Stimulated activated naive CD8-positive, alpha-beta T cell treated with anti-CD3 and anti-CD28 coated beads, Interleukin-15, Interleukin-2, amounts not matched to agents 100 U/mL and 50 U/mL, for 24 hours (primary cell): ENCODE measurements at regions not wholly inside any gene's neighbourhood (a gene's known extent, or its start where the extent isn't known, plus 50 kb on each side); places are given as distances from the start of the nearest gene placed in this dataset.
A peak's percentile ranks its signal among the peaks of the same experiment; 100 is the strongest.
"Not testable (repeated sequence)": the region's sequence is repeated elsewhere in the genome, so short reads cannot be mapped to it uniquely, and the experiment has no call there.

ENCODE experiments used
- ATAC-seq: fragments of 150-1000 bp; cut with Tn5 transposase; one replicate; pipeline ENCODE4 v1.10.0; 2021
- DNase-seq: peaks from one replicate; pipeline ENCODE4 v3.0.0; 2021

DNA sequence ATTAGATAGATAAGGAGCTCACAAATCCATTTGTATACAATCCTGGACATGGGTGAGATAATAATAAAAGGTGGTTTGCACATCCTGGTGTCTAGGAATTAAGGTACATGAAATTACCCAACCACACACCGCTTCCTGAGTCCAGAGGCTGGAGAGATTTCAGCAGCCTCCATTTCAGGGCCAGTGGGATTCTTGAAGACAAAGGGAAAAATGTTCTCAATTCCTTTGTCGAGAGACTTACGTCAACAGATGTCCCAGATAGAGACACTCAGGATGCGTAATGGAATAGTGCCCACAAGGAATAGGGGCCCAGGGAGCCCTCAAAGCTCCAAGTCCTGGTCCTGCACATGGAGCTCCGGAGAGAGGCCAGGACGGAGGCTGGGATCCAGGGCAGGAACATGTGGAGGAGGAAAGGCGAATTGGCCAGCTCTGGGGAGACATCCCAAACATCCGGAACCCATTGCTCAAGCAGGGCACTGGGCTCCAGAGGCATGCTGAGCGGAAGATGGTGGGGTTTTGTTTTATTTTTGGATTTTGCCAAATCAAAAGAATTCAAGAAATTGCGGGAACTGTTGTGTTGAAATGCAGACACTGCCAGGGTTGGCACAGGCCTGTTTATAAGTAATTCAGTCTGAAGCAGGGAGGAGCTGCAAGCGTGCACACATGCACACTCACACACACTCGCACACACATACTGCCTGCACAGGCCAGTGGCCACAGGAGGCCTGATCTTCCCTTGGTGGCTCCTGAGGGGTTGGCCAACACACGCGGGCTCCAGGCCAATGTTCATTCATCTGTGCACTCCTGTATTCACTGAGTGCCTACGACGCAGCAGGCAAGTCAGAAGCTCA lies 97.2 kb downstream of the NOG start:
- no peak for ATAC-seq
- DNase-seq, result no peak

DNA sequence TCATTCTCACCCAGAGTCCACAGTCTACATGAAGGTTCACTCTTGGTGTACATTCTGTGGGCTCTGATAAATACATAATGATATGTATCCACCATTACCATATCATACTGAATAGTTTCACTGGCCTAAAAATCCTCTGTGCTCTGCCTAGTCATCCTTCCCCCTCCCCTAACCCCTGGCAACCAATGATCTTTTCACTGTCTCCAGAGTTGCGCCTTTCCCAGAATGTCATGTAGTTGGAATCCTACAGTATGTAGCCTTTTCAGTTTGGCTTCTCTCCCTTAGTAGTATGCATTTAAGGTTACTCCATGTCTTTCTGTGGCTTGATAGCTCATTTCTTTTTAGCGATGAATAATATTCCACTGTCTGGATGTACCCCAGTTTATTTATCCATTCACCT lies 101.3 kb downstream of the NOG start:
- no peak for DNase-seq
- no peak for ATAC-seq

- DNase-seq (no peak), ATAC-seq (no peak)
These were observed 103.7 kb downstream of the NOG start for GRCh38 chr17:56697190-56697589.

DNA sequence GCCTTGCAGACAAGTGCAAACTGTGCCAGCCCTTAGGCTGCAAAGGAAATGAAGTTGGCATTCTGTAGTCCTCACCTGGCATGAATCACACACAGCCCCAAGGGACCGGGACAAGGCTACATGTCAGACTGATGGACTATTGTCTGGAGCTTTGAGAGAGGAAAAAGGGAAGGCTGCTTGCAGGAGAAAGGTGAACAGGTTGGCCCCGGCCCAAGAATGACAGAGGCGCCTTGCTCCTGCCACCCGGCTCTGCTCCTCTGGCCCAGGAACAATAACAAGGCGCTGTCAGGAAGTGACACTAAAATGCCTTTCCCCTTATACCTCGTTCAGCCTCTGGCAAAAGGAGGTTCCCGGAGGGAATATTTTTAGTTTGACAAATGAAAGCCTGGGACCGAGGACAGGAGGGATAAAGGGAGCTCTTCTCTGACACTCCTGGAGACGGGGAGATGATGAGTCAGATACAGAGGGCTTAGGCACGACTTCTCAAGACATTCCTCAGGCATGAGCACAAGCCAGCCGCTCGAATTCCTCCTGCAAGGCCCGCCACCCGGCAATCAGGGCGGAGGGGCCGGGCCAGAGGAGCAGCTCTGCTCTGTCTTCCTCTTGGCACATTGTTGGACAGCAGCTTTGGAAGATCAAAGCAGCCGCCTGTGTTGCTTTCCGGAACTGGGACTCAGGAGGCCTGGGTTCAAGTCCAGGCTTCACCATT lies 105.8 kb downstream of the NOG start:
- DNase-seq (no peak), ATAC-seq (no peak)

GRCh38 chr17:56700919-56701420 lies 107.5 kb downstream of the NOG start:
- ATAC-seq, result no peak
- no peak for DNase-seq

- ATAC-seq, result no peak
These were observed 114.1 kb downstream of the NOG start for GRCh38 chr17:56707312-56708219.

DNA sequence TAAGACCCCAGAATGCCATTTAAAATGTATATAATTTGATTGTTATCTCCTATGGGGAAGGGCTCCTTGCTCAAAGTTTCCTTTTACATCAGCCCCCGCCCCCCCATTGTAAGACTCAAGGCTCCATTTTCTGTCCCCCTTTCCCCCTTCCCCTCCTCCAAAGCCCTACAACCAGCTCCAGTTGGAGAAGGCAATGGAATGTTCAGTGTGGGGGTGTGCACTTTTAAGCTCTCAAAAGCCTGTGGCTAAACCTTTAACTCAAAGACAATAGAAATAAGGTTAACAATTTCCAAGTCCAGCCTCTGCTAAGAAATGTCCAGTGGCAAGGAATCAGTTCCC lies 114.7 kb downstream of the NOG start:
- ATAC-seq (no peak), DNase-seq (no peak)

More at GRCh38 chr17:56707312-56708219, 114.1 kb downstream of the NOG start:
- DNase-seq, result no peak

DNA sequence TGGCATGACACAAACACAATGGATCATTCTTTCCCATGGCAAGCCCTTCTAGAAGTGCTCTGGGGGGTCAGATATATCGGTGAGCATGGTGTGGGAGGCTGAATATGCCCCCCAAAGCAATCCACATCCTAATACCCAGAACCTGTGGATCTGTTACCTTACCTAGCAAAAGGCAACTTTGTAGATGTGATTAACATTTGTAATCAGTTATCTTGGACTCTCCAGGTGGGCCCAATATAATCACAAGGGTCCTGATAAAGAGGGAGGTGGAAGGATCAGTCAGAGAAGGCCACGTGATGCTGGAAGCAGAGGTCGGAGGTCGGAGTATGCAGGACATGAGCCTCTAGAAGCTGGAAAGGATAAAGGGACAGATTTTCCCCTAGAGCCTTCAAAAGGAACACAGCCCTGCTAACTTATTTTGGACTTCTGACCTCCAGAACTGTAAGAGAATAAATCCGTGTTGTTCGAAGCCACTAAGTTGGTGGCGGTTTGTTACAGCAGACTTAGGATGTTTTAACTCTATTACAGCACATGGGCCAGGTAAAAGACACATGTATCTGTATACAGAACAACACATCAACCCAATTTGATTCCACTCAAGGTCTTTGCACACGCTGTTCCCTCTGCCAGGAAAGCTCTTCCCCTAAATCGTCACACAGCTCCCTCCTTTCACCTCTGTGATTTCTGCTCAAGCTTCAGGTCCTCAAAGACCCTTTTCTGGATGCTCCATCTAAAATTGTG lies 115.3 kb downstream of the NOG start:
- DNase-seq, result no peak
- no peak for ATAC-seq

DNA sequence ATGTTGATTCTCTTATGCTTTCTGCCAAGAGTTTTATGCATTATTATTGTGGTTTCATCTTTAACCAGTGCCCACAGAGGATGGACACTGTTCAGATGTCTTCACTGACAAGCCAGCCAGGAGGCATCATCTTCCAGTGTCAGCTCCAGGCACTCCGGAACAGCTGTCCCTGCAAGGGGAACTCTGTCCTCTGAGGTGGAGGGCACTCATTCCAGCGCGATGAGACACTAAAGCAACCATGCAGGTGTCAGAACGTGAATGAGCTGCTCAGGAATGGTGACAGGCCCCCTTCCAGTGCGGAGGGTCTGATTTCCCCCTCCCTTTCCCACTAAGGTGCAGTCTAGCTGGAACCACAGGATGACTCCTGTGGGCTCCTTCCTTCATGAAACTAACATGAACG lies 117.5 kb downstream of the NOG start:
- DNase-seq (no peak), ATAC-seq (no peak)

DNA sequence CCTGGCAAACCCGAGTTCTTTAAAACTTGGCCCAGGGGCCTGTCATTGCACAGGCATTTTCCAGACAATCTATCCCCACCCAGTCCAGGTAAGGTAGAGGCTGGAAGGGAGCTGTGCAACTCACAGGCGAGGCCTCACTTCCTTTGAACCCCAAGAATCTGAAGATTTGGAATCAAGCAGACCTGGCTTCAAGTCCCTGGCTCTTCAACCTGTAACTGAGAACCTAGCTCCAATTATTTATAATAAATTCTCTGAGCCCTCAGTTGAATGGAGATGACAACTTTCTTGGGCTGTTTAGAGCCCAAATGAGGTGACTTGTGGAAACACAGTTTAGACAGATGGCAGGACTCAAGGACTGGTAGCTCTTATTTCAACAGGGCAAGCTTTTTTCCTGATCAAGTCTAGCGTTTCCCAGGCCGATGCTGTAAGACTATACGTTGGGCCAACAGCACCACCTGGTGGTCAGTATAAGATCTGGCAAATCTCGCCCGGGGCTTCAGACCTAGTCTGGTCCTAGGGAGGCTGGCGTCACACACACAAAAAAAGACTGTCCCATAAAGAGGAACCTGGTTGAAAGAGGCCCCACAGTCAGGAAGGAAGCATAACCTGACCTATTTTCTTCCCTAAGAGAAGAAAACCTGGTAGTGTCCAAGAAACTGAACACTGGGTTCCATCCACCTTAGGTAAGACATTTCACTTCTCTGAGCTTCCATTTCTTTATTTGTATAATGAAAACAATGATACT lies 117.9 kb downstream of the C17orf67 start:
- DNase-seq (peak; percentile 80), ATAC-seq (peak; percentile 89)

- ATAC-seq (no peak), DNase-seq (no peak)
These were observed 116.2 kb downstream of the C17orf67 start for GRCh38 chr17:56717471-56717870.

DNA sequence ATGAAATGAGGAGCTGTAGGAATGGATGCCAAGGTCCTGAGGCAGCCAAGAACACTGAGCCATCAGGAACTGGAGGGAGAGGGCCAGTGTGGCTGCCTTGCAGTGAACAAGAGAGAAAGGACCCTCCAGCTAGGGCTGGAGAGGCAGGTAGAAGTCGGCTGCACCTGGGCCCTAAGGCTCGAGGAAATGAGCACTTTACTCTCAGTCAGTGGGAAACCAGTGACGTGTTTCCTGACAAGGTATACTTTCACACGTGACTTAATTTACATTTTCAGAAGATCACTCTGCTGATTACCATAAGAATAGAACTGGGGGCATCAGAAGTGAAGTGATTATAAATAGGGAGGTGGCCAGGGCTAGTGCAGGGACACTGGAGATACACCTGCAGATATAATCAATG lies 115.2 kb downstream of the C17orf67 start:
- no peak for DNase-seq
- ATAC-seq, result no peak

DNA sequence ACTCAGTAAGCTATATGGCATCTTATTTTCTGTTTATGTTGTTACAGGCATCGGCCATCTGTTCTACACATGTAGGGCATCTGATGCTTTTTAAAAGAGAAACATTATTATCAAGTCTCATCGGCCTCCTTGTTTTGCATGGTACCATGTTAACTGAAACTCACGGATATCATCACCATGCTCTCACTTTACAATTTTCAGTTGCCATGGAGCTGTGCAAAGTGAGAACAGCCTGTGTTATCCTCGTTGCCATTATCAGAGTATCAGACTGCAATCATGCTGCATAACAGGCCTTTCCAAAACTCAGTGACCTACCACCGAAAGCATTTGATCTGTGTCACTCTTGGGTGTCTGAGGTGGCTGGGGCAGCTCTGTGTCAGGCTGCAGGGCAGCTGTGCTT lies 110.3 kb downstream of the C17orf67 start:
- DNase-seq (no peak), ATAC-seq (no peak)

DNA sequence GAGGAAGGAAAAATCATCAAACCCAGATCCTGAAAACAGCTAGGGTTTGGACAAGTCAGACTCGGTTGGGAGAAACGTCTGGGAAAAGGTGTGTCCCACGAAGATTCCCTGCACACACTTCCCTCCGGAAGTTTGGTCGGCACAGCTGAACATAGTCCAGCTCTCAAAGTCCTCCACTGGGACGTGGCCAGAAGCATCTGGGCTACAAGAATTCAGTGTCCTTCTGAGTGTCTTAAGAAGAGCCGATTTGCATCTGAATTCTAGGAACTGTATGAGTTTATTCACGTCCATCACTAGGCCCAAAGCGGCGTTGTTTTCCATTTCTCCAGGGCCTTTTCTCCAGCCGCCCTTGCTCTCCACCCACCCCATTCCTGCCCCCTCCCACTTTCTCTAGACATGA lies 109.1 kb downstream of the C17orf67 start:
- ATAC-seq, result no peak
- no peak for DNase-seq

DNA sequence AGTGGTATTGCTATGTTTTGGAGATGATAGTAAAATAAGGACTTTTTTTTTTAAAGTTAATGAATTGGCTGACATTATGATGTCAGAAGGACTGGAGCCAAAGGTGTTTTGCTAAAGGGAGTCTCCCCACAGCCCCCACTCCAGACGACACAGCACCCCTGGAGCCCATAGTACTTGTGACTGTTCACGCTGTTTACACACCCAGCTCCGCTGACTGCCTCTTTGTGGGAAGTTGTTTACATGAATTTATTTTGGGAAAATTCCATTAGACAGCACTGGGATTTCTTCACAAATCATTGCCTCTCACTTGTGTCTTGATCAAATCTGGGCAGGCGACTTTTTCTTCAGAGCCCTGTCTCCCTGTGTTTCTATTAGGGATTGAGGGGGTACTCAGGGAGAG lies 108.6 kb downstream of the C17orf67 start:
- ATAC-seq (no peak), DNase-seq (no peak)

- ATAC-seq (peak; percentile 42), DNase-seq (no peak)
These were observed 105.7 kb downstream of the C17orf67 start for GRCh38 chr17:56727876-56728617.

GRCh38 chr17:56731096-56731495 lies 102.6 kb downstream of the C17orf67 start:
- ATAC-seq, DNase-seq: not testable (repeated sequence)

DNA sequence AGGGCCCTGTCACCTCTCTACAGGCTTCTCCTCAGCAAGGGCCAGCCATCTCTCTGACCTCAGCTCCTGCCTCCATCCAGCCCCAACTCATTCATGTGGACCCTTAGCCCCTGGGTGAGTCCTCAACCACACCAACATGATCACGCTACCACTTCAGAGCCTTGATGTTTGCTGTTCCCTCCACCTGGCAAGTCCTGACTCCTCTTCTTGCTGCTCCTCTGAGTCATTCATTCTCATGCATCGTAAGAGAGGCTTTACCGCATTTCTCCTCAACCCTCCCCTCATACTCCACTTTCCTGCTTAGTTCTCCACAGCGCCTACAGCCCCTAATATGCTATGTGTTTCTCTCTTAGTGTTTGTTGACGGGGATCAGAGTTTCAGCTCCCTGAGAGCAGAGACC lies 99.9 kb downstream of the C17orf67 start:
- DNase-seq, result no peak

DNA sequence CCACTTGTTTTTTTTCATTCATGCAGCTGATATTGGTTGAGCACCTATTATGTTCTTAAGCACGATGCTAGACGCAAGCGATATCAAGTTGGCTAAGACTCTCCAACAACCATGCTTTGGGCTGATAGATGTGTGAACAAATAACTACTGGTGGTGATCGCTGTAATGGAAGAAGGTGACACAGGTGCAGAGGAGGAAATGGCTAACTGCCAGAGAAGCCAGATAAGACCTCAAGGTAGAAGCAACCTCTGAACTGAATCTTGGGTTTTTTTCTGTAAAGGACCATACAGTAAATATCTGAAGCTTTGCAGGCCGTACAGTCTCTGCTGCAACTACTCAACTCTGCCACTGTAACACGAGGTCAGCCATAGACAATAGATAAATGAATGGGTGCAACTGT lies 97.9 kb downstream of the C17orf67 start:
- ATAC-seq, result no peak

More for the DNA sequence above, 99.9 kb downstream of the C17orf67 start:
- no peak for ATAC-seq

More for the DNA sequence above, 97.9 kb downstream of the C17orf67 start:
- no peak for DNase-seq
